Fibroblast of pulmonary artery (primary cell): ENCODE measurements at regions not wholly inside any gene's neighbourhood (a gene's known extent, or its start where the extent isn't known, plus 50 kb on each side); places are given as distances from the start of the nearest gene placed in this dataset.

Experiments used
- DNase-seq: peaks from one replicate; pipeline ENCODE4 v3.0.0-alpha.2; 2010; ENCODE audit warnings: low read depth
- H3K4me3 ChIP-seq: replicated peaks from 2 replicates; pipeline ENCODE4 v1.5.1; 2011; ENCODE audit warnings: low read depth, mild to moderate bottlenecking, control low read depth, low read length, moderate library complexity
- CTCF ChIP-seq: IDR thresholded peaks from 2 replicates; pipeline ENCODE4 v1.5.1; 2011; ENCODE audit warnings: mild to moderate bottlenecking, control low read depth, low read length, inconsistent platforms; ENCODE audit errors: missing control alignments

- DNase-seq: no peak
- H3K4me3 ChIP-seq: no peak overlapping the region
- TF ChIP-seq CTCF: no peak
Measured at GRCh38 chr7:86937363-86937878, 122.0 kb downstream of the ELAPOR2 start.

GRCh38 chr7:86933295-86933845 is 126.1 kb downstream of the ELAPOR2 start:
- no peak overlapping the region for H3K4me3 ChIP-seq
- no peak for TF ChIP-seq CTCF
- no peak for DNase-seq

- no peak for TF ChIP-seq CTCF
- peak; percentile 96 for DNase-seq
- H3K4me3 ChIP-seq: no peak overlapping the region
Measured at GRCh38 chr7:86932038-86932512, 127.4 kb downstream of the ELAPOR2 start.

- TF ChIP-seq CTCF: no peak
- H3K4me3 ChIP-seq: no peak overlapping the region
- no peak for DNase-seq
Measured at GRCh38 chr7:86931439-86931838, 128.0 kb downstream of the ELAPOR2 start.

- TF ChIP-seq CTCF: no peak
- no peak overlapping the region for H3K4me3 ChIP-seq
- no peak for DNase-seq
Measured at GRCh38 chr7:86930554-86931307, 128.7 kb downstream of the ELAPOR2 start.

GRCh38 chr7:86929293-86930109 is 130.0 kb downstream of the ELAPOR2 start:
- H3K4me3 ChIP-seq: no peak overlapping the region
- DNase-seq: no peak
- TF ChIP-seq CTCF: no peak
